VCaP (cell line): ENCODE measurements at regions not wholly inside any gene's neighbourhood (a gene's known extent, or its start where the extent isn't known, plus 50 kb on each side); places are given as distances from the start of the nearest gene placed in this dataset.

Experiments used
- H3K27ac ChIP-seq: fragments of 450-650 bp; 2 replicates; pipeline ENCODE4 v1.5.1; 2017
- CTCF ChIP-seq: fragments of 450-650 bp; conservative IDR thresholded peaks from 2 replicates; pipeline ENCODE4 v1.5.1; 2017; ENCODE audit warnings: mild to moderate bottlenecking, moderate library complexity

GRCh38 chr20:10792291-10792690, 118.5 kb upstream of the JAG1 start:
- no peak overlapping the region for H3K27ac ChIP-seq
- TF ChIP-seq CTCF = no peak

GRCh38 chr20:10793766-10794165, 120.0 kb upstream of the JAG1 start:
- TF ChIP-seq CTCF = no peak
- H3K27ac ChIP-seq = no peak overlapping the region

GRCh38 chr20:10794765-10795164, 121.0 kb upstream of the JAG1 start:
- TF ChIP-seq CTCF = no peak
- no peak overlapping the region for H3K27ac ChIP-seq

GRCh38 chr20:10795286-10796026, 121.7 kb upstream of the JAG1 start:
- H3K27ac ChIP-seq = no peak overlapping the region
- no peak for TF ChIP-seq CTCF

GRCh38 chr20:10798811-10799210, 125.0 kb upstream of the JAG1 start:
- H3K27ac ChIP-seq = no peak overlapping the region
- no peak for TF ChIP-seq CTCF

- no peak for TF ChIP-seq CTCF
- no peak overlapping the region for H3K27ac ChIP-seq
These were observed 125.9 kb upstream of the JAG1 start for GRCh38 chr20:10799735-10800134.

GRCh38 chr20:10800288-10800687, 126.5 kb upstream of the JAG1 start:
- no peak overlapping the region for H3K27ac ChIP-seq

More at GRCh38 chr20:10800288-10800687, 126.5 kb upstream of the JAG1 start:
- TF ChIP-seq CTCF = no peak
